ENCODE measurements at regions not wholly inside any gene's neighbourhood (a gene's known extent, or its start where the extent isn't known, plus 50 kb on each side); places are given as distances from the start of the nearest gene placed in this dataset.
"Not testable (repeated sequence)": the region's sequence is repeated elsewhere in the genome, so short reads cannot be mapped to it uniquely, and the experiment has no call there.

DNA sequence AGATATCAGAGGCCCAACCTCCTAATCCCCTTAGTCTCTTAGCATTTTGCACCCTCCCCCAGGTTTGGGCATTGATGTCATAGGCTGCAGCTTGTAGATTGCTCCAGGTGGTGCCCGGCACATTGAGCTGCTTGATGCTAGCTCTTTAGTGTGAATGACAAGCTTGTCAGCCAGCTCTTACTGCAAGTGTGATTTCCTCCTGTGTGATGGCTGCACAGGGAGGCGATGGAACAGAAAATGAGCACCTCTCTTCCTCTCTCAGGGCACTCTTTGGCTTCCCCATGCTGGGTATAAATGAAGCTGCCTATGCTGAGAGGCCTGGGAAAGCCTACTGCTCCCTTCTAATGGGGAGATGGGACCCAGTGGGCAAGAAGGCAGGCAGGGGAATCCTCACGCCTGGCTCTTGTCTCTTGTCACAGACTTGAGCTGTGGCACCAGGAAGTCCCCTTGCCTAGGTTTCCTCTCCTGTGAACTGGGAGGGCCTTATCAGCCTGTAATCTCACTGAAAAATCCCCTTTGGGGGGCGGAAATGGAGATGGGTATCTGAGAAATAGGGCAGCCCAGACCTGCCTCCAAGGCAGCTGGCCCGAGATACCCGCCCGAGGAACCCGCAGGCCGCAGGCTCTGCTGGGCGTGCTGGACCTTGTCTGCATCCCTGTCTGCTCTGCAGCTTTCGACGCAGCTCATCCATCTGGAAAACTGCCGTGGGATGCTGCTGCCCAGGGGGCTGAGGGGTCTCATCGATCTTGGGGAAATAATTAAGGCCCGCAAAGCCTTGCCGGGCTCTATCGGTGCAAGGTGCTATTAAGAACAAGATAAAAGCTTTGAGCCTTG lies 163.5 kb upstream of the CXCR4 start:
- DNase-seq (ENCODE audit: low read depth): no peak
- TF ChIP-seq, protein P1, sequence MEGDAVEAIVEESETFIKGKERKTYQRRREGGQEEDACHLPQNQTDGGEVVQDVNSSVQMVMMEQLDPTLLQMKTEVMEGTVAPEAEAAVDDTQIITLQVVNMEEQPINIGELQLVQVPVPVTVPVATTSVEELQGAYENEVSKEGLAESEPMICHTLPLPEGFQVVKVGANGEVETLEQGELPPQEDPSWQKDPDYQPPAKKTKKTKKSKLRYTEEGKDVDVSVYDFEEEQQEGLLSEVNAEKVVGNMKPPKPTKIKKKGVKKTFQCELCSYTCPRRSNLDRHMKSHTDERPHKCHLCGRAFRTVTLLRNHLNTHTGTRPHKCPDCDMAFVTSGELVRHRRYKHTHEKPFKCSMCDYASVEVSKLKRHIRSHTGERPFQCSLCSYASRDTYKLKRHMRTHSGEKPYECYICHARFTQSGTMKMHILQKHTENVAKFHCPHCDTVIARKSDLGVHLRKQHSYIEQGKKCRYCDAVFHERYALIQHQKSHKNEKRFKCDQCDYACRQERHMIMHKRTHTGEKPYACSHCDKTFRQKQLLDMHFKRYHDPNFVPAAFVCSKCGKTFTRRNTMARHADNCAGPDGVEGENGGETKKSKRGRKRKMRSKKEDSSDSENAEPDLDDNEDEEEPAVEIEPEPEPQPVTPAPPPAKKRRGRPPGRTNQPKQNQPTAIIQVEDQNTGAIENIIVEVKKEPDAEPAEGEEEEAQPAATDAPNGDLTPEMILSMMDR (IDR thresholded peaks at IDR 0.05; ENCODE audit: insufficient read depth, low read depth, low read length, missing control alignments): no peak
- no peak overlapping the region for H3K4me3 ChIP-seq (ENCODE audit: low read length)

DNA sequence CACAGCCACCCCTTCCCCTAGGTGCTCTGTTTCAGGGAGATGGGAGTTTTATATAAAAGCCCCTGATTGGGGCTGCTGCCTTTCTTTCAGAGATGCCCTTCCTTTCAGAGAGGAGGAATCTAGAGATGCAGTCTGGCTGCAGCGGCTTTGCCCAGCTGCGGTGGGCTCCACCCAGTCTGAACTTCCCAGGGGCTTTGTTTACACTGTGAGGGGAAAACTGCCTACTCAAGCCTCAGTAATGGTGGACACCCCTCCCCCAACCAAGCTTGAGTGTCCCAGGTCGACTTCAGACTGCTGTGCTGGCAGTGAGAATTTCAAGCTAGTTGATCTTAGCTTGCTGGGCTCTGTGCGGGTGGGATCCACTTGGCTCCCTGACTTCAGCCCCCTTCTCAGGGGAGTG lies 148.4 kb upstream of the CXCR4 start:
- not testable (repeated sequence) for H3K4me3 ChIP-seq (ENCODE audit: low read length); DNase-seq (ENCODE audit: low read depth)

DNA sequence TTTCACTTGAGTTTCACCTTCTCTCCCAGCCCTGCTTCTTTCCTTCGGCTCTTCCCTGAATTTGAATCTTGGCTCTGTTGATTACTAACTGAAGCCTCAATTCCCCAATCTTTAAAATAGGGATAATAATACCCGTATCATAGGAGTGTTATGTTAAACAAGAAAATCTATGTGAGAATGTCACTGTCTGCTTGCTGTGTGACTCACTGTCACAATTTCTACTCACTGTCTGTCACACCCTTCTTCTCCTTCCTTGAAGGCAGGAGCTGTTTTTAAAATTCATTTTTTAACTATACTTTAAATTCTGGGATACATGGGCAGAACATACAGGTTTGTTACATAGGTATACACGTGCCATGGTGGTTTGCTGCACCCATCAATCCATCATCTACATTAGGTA lies 141.6 kb upstream of the CXCR4 start:
- no peak overlapping the region for H3K4me3 ChIP-seq (ENCODE audit: low read length)
- DNase-seq (ENCODE audit: low read depth): no peak
- TF ChIP-seq, protein P1 (IDR thresholded peaks at IDR 0.05; ENCODE audit: insufficient read depth, low read depth, low read length, missing control alignments): no peak

DNA sequence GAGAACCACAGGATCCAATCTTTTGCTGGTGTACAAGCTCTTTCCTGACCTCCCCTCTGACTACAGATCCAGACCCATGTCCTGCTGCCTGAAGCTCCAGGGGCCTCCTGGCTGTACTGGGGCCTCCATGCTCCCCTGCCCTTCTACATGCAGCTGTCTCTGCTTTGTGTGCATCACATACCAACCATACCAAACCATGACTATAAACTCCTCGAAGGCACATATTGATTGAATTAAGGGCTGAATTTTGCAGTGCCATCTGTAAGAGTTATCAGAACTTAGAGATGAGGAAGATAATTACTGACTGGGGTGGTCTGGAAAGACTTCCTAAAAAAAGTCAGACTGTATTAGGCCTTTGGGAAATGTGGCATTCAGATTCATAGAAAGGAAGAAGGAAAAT lies 139.9 kb upstream of the CXCR4 start:
- DNase-seq (ENCODE audit: low read depth): no peak
- no peak overlapping the region for H3K4me3 ChIP-seq (ENCODE audit: low read length)
- TF ChIP-seq, protein P1 (IDR thresholded peaks at IDR 0.05; ENCODE audit: insufficient read depth, low read depth, low read length, missing control alignments): no peak

DNA sequence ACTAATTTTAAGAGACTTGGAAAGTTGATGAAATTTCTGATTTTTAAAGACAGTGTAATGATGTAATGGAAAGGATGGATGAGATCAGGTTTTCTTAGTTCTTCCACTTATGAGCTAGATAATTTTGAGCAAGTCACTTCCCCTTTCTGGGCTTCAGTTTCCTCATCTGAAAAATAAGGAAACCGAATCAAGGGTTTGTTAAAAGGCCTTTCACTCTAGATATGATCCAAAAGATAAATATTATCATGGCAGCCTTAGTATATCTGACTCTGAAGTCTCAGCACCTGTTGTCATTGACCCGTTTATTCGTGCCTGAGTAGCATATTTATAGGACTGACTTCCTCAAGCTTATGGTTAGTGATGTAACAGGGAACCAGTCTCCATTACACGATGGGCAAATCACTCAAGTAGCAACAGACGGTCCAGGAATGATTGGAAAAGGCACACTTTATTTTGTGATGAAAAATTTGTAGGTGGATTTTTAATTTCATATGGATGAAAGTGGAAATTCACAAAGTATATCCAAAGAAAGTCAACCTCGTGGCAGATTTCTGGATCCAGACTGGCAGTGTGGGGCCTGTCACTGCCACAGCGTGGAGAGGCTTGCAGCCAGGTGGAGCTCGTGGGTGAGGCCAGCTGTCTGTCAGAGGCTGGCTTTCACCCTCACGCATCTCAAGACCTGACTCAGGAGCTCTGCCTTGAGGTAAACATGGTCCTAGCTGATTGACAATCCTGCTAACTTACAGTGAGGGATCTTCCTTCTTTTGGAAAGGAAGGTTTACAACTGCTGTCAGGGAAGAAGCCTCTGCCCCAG lies 137.9 kb upstream of the CXCR4 start:
- peak; percentile 15 for DNase-seq (ENCODE audit: low read depth)
- no peak overlapping the region for H3K4me3 ChIP-seq (ENCODE audit: low read length)
- TF ChIP-seq, protein P1 (IDR thresholded peaks at IDR 0.05; ENCODE audit: insufficient read depth, low read depth, low read length, missing control alignments): peak; percentile 18

DNA sequence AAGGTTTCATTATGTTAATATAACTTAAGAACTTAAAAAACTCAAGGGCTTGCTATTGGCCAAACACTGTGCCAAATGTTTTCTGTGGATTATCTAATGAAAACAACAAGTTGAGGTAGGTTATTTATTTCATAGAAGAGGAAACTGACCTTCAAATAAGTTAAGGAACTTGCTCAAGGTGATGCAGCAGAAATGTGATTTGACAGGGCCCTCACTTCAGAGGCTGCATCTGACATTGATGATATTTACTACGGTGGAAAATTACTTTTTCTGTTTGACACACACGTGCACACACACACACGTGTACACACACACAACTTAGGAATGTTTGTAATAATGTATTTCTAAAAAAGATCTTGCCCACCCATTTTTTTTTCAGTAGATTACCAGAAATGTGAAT lies 137.2 kb upstream of the CXCR4 start:
- TF ChIP-seq, protein P1 (IDR thresholded peaks at IDR 0.05; ENCODE audit: insufficient read depth, low read depth, low read length, missing control alignments): no peak
- H3K4me3 ChIP-seq (ENCODE audit: low read length): no peak overlapping the region
- DNase-seq (ENCODE audit: low read depth): no peak

DNA sequence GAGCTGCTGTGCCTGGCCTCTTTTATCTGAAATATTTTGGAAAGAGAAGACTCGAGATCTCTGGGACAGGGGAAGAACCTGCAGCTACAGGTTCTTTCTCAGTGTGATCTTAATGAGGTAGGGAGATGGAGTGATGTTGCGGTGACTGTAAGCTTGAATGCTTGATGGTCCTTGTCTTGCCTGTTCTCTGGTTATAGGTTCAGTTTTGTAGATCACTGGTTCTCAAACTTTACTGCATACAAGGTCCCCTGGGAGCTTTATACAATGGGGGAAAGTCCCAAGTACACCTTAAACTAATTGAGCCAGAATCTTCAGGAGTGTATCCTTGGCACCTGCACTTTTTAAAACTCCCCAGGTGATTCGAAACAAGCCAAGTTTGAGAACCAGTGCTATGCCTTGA lies 136.7 kb upstream of the CXCR4 start:
- TF ChIP-seq, protein P1 (IDR thresholded peaks at IDR 0.05; ENCODE audit: insufficient read depth, low read depth, low read length, missing control alignments): no peak
- no peak overlapping the region for H3K4me3 ChIP-seq (ENCODE audit: low read length)
- no peak for DNase-seq (ENCODE audit: low read depth)

Measured in epithelial cell of esophagus (primary cell).